ENCODE measurements at regions not wholly inside any gene's neighbourhood (a gene's known extent, or its start where the extent isn't known, plus 50 kb on each side); places are given as distances from the start of the nearest gene placed in this dataset.

DNA sequence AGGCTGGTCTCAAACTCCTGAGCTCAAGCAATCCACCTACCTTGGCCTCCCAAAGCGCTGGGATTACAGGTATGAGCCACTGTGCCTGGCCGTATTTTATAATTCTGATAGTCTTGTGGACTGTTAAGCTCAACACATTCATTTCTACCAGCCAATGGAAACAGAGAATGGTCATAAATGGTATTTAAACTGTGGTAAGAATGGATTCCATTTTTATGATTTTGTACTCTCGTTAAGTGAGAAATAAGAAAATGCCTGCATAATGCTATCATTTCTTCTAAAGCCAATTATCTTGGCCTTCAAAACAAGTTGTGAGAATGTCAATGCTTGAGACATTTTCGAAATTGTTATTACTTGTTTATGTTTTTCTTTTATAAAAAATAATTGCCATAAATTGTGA, 321.0 kb downstream of the IL15 start:
- CTCF ChIA-PET: no interaction called here
- BruUV-seq (replicated peaks): no TSS peak
- H3K27me3 ChIP-seq (ENCODE audit: insufficient read depth, low read length): no peaks in the 10 kb centered on the region
- no peaks in the 10 kb centered on the region for H4K20me1 ChIP-seq (ENCODE audit: insufficient read depth)
- RAD21 ChIA-PET (ENCODE audit: low non-redundant PET in 1 of 2, low total read pairs in 2 of 2, uncharacterized antibody in 2 of 2, unreplicated experiment in 2 of 2): no interaction called here
- DNase-seq (ENCODE audit: low read depth, low spot score) (no peak), ATAC-seq (no peak)
- H3K4me1 ChIP-seq (ENCODE audit: control insufficient read depth in 1 of 2, insufficient read depth in 2 of 2, low read length in 2 of 2): no peaks in the 10 kb centered on the region
- H3K27ac ChIP-seq (ENCODE audit: low read depth, low read length): no peak overlapping the region
- H3K9ac ChIP-seq (ENCODE audit: low read length): no peak overlapping the region
- no peak overlapping the region for H2AFZ ChIP-seq (ENCODE audit: low read depth, low read length, poor library complexity, severe bottlenecking)
- POLR2A ChIA-PET: no interaction called here
- no peak overlapping the region for H3K4me3 ChIP-seq (replicated peaks in 1 of 2; ENCODE audit: low read depth in 1 of 2, low read length in 2 of 2)
- intact Hi-C loops (cut with micrococcal nuclease): no loop called here
- H3K4me2 ChIP-seq (ENCODE audit: low read length): no peak overlapping the region
- no peaks in the 10 kb centered on the region for H3K79me2 ChIP-seq (ENCODE audit: insufficient read depth, low read length)
- H3K9me2 ChIP-seq (ENCODE audit: insufficient read depth): no peaks in the 10 kb centered on the region
- no peak for TF ChIP-seq YY1 (IDR thresholded peaks at IDR 0.05; ENCODE audit: extremely low read depth, insufficient replicate concordance, low read depth, low read length)
- no peak for TF ChIP-seq POLR2AphosphoS5 (IDR thresholded peaks at IDR 0.05; ENCODE audit: low read depth, low read length)
- H3K9me3 ChIP-seq (ENCODE audit: control insufficient read depth in 1 of 2, insufficient read depth in 1 of 2, low read depth in 1 of 2, low read length in 2 of 2): no peaks in the 10 kb centered on the region
- no peaks in the 10 kb centered on the region for H3K36me3 ChIP-seq (ENCODE audit: control insufficient read depth in 1 of 2, insufficient read depth in 2 of 2, low read length in 2 of 2)

DNA sequence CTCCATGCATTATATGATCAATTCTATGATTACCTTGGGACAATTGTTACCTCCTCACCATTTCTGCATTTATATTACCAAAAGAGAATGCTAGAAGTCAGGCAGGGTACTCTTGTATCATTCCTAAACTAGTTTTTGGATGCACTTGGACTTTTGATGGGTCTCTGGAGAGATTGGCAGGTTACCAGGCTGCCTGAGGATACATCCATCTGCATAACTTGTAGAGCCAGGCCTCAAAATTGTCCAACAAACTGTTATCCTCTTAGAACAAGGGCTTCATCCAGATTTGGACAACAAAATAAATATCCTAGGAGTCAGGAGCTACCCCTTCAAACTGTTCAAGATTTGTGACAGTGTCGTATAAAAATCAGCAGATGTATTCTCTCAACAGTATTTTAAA, 326.1 kb downstream of the IL15 start:
- CTCF ChIA-PET: no interaction called here
- POLR2A ChIA-PET: no interaction called here
- TF ChIP-seq SRF (IDR thresholded peaks at IDR 0.05; ENCODE audit: low read depth) (no peak), ZNF274 (IDR thresholded peaks at IDR 0.05; ENCODE audit: low read depth, low read length) (no peak), ELF1 (IDR thresholded peaks at IDR 0.05; ENCODE audit: borderline replicate concordance, low read depth) (no peak), YY1 (IDR thresholded peaks at IDR 0.05; ENCODE audit: extremely low read depth, insufficient replicate concordance, low read depth, low read length) (no peak), EZH2phosphoT487 (IDR thresholded peaks at IDR 0.05; ENCODE audit: borderline replicate concordance) (no peak), SP1 (IDR thresholded peaks at IDR 0.05; ENCODE audit: low read depth) (no peak), POLR2AphosphoS5 (IDR thresholded peaks at IDR 0.05; ENCODE audit: low read depth, low read length) (no peak), FOSL1 (IDR thresholded peaks at IDR 0.05; ENCODE audit: low read depth) (no peak), TCF7L2 (IDR thresholded peaks at IDR 0.05; ENCODE audit: borderline replicate concordance, extremely low read depth, insufficient read depth, insufficient read length) (no peak), CEBPB (IDR thresholded peaks at IDR 0.05; ENCODE audit: low read depth) (no peak), ZFX (IDR thresholded peaks at IDR 0.05) (no peak), RAD21 (IDR thresholded peaks at IDR 0.05; ENCODE audit: low read depth) (no peak)
- TF ChIP-seq, protein P1, sequence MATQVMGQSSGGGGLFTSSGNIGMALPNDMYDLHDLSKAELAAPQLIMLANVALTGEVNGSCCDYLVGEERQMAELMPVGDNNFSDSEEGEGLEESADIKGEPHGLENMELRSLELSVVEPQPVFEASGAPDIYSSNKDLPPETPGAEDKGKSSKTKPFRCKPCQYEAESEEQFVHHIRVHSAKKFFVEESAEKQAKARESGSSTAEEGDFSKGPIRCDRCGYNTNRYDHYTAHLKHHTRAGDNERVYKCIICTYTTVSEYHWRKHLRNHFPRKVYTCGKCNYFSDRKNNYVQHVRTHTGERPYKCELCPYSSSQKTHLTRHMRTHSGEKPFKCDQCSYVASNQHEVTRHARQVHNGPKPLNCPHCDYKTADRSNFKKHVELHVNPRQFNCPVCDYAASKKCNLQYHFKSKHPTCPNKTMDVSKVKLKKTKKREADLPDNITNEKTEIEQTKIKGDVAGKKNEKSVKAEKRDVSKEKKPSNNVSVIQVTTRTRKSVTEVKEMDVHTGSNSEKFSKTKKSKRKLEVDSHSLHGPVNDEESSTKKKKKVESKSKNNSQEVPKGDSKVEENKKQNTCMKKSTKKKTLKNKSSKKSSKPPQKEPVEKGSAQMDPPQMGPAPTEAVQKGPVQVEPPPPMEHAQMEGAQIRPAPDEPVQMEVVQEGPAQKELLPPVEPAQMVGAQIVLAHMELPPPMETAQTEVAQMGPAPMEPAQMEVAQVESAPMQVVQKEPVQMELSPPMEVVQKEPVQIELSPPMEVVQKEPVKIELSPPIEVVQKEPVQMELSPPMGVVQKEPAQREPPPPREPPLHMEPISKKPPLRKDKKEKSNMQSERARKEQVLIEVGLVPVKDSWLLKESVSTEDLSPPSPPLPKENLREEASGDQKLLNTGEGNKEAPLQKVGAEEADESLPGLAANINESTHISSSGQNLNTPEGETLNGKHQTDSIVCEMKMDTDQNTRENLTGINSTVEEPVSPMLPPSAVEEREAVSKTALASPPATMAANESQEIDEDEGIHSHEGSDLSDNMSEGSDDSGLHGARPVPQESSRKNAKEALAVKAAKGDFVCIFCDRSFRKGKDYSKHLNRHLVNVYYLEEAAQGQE (IDR thresholded peaks at IDR 0.05; ENCODE audit: low read depth): no peak
- TF ChIP-seq, protein P2, sequence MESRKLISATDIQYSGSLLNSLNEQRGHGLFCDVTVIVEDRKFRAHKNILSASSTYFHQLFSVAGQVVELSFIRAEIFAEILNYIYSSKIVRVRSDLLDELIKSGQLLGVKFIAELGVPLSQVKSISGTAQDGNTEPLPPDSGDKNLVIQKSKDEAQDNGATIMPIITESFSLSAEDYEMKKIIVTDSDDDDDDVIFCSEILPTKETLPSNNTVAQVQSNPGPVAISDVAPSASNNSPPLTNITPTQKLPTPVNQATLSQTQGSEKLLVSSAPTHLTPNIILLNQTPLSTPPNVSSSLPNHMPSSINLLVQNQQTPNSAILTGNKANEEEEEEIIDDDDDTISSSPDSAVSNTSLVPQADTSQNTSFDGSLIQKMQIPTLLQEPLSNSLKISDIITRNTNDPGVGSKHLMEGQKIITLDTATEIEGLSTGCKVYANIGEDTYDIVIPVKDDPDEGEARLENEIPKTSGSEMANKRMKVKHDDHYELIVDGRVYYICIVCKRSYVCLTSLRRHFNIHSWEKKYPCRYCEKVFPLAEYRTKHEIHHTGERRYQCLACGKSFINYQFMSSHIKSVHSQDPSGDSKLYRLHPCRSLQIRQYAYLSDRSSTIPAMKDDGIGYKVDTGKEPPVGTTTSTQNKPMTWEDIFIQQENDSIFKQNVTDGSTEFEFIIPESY (IDR thresholded peaks at IDR 0.05; ENCODE audit: extremely low read depth, insufficient replicate concordance, low read length): no peak
- TF ChIP-seq, protein P3, sequence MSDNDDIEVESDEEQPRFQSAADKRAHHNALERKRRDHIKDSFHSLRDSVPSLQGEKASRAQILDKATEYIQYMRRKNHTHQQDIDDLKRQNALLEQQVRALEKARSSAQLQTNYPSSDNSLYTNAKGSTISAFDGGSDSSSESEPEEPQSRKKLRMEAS (IDR thresholded peaks at IDR 0.05): no peak
- TF ChIP-seq, protein P4, sequence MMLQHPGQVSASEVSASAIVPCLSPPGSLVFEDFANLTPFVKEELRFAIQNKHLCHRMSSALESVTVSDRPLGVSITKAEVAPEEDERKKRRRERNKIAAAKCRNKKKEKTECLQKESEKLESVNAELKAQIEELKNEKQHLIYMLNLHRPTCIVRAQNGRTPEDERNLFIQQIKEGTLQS (IDR thresholded peaks at IDR 0.05): no peak

More for the DNA sequence above, 326.1 kb downstream of the IL15 start:
- Histone ChIP-seq H3K27ac (ENCODE audit: low read depth, low read length) (no peak overlapping the region), H3K36me3 (ENCODE audit: control insufficient read depth in 1 of 2, insufficient read depth in 2 of 2, low read length in 2 of 2) (no peaks in the 10 kb centered on the region), H3K4me3 (replicated peaks in 1 of 2; ENCODE audit: low read depth in 1 of 2, low read length in 2 of 2) (no peak overlapping the region), H3K4me1 (ENCODE audit: control insufficient read depth in 1 of 2, insufficient read depth in 2 of 2, low read length in 2 of 2) (no peaks in the 10 kb centered on the region), H3K4me2 (ENCODE audit: low read length) (no peak overlapping the region), H3K9ac (ENCODE audit: low read length) (no peak overlapping the region), H3K27me3 (ENCODE audit: insufficient read depth, low read length) (no peaks in the 10 kb centered on the region), H3K9me2 (ENCODE audit: insufficient read depth) (no peaks in the 10 kb centered on the region), H2AFZ (ENCODE audit: low read depth, low read length, poor library complexity, severe bottlenecking) (no peak overlapping the region), H4K20me1 (ENCODE audit: insufficient read depth) (no peaks in the 10 kb centered on the region), H3K79me2 (ENCODE audit: insufficient read depth, low read length) (no peaks in the 10 kb centered on the region), H3K9me3 (ENCODE audit: control insufficient read depth in 1 of 2, insufficient read depth in 1 of 2, low read depth in 1 of 2, low read length in 2 of 2) (no peaks in the 10 kb centered on the region)
- ATAC-seq (no peak), DNase-seq (ENCODE audit: low read depth, low spot score) (no peak)
- intact Hi-C loops (cut with micrococcal nuclease): no loop called here
- BruUV-seq (replicated peaks): no TSS peak
- RAD21 ChIA-PET (ENCODE audit: low non-redundant PET in 1 of 2, low total read pairs in 2 of 2, uncharacterized antibody in 2 of 2, unreplicated experiment in 2 of 2): no interaction called here
